ENCODE measurements at regions not wholly inside any gene's neighbourhood (a gene's known extent, or its start where the extent isn't known, plus 50 kb on each side); places are given as distances from the start of the nearest gene placed in this dataset.

- TF ChIP-seq POLR2AphosphoS5 (IDR thresholded peaks at IDR 0.05) (no peak), CTCF (IDR thresholded peaks at IDR 0.05; ENCODE audit: poor library complexity, severe bottlenecking) (no peak), TAF1 (IDR thresholded peaks at IDR 0.05; ENCODE audit: low read depth) (no peak), EP300 (conservative IDR thresholded peaks at IDR 0.05; ENCODE audit: poor library complexity, severe bottlenecking) (no peak), REST (IDR thresholded peaks at IDR 0.05; ENCODE audit: borderline replicate concordance) (no peak)
These were observed 221.5 kb downstream of the TEX29 start for GRCh38 chr13:111541752-111542529.
